Ishikawa (cell line): ENCODE measurements at regions not wholly inside any gene's neighbourhood (a gene's known extent, or its start where the extent isn't known, plus 50 kb on each side); places are given as distances from the start of the nearest gene placed in this dataset.

Experiments used
- CEBPB ChIP-seq: IDR thresholded peaks from 2 replicates; pipeline ENCODE4 v1.6.1; 2012
- CREB1 ChIP-seq: IDR thresholded peaks from 2 replicates; pipeline ENCODE4 v1.6.1; 2012; ENCODE audit warnings: low read depth
- EGR1 ChIP-seq: IDR thresholded peaks from 2 replicates; pipeline ENCODE4 v1.6.1; 2012
- EP300 ChIP-seq: IDR thresholded peaks from 2 replicates; pipeline ENCODE4 v1.6.1; 2012; ENCODE audit warnings: borderline replicate concordance
- FOXM1 ChIP-seq: IDR thresholded peaks from 2 replicates; pipeline ENCODE4 v1.6.1; 2012; ENCODE audit warnings: low read depth, borderline replicate concordance
- MAX ChIP-seq: IDR thresholded peaks from 2 replicates; pipeline ENCODE4 v1.6.1; 2012
- NFIC ChIP-seq: IDR thresholded peaks from 2 replicates; pipeline ENCODE4 v1.6.1; 2012
- RAD21 ChIP-seq: IDR thresholded peaks from 2 replicates; pipeline ENCODE4 v1.6.1; 2012; ENCODE audit warnings: low read depth
- REST ChIP-seq: IDR thresholded peaks from 2 replicates; pipeline ENCODE4 v1.6.1; 2012; ENCODE audit warnings: low read depth, mild to moderate bottlenecking
- TAF1 ChIP-seq: IDR thresholded peaks from 2 replicates; pipeline ENCODE4 v1.6.1; 2012; ENCODE audit warnings: low read depth, mild to moderate bottlenecking
- TCF12 ChIP-seq: IDR thresholded peaks from 2 replicates; pipeline ENCODE4 v1.6.1; 2012; ENCODE audit warnings: low read depth
- TEAD4 ChIP-seq: IDR thresholded peaks from 2 replicates; pipeline ENCODE4 v1.6.1; 2012
- USF1 ChIP-seq: IDR thresholded peaks from 2 replicates; pipeline ENCODE4 v1.6.1; 2012
- YY1 ChIP-seq: IDR thresholded peaks from 2 replicates; pipeline ENCODE4 v1.6.1; 2012; ENCODE audit warnings: low read depth
- ZBTB7A ChIP-seq: IDR thresholded peaks from 2 replicates; pipeline ENCODE4 v1.6.1; 2012; ENCODE audit warnings: low read depth

GRCh38 chr13:34862716-34863115 is 79.4 kb upstream of the NBEA start:
- no peak for TF ChIP-seq CEBPB
- no peak for TF ChIP-seq TAF1
- no peak for TF ChIP-seq USF1
- no peak for TF ChIP-seq TEAD4
- TF ChIP-seq ZBTB7A, result no peak
- TF ChIP-seq TCF12, result no peak
- no peak for TF ChIP-seq FOXM1
- TF ChIP-seq YY1, result no peak
- no peak for TF ChIP-seq MAX
- no peak for TF ChIP-seq NFIC

GRCh38 chr13:34863360-34864135 is 78.5 kb upstream of the NBEA start:
- no peak for TF ChIP-seq ZBTB7A
- no peak for TF ChIP-seq TCF12
- TF ChIP-seq TAF1, result no peak
- TF ChIP-seq NFIC, result no peak
- TF ChIP-seq RAD21, result no peak

GRCh38 chr13:34864671-34865070 is 77.4 kb upstream of the NBEA start:
- TF ChIP-seq FOXM1, result no peak
- TF ChIP-seq REST, result no peak
- no peak for TF ChIP-seq CEBPB
- TF ChIP-seq EP300, result no peak
- no peak for TF ChIP-seq NFIC
- TF ChIP-seq YY1, result no peak

- TF ChIP-seq REST, result no peak
- no peak for TF ChIP-seq YY1
- TF ChIP-seq TAF1, result no peak
- no peak for TF ChIP-seq TCF12
- no peak for TF ChIP-seq NFIC
- no peak for TF ChIP-seq CREB1
- no peak for TF ChIP-seq FOXM1
- no peak for TF ChIP-seq ZBTB7A
Observed at GRCh38 chr13:34867590-34867989, 74.5 kb upstream of the NBEA start.

GRCh38 chr13:34868733-34869132 is 73.3 kb upstream of the NBEA start:
- TF ChIP-seq CEBPB (no peak), TAF1 (no peak), TEAD4 (no peak), MAX (no peak), FOXM1 (no peak), RAD21 (no peak), EGR1 (no peak), EP300 (no peak), NFIC (no peak), TCF12 (no peak), ZBTB7A (no peak), REST (no peak), USF1 (no peak), YY1 (no peak), CREB1 (no peak)
